ENCODE measurements at regions not wholly inside any gene's neighbourhood (a gene's known extent, or its start where the extent isn't known, plus 50 kb on each side); places are given as distances from the start of the nearest gene placed in this dataset.

DNA sequence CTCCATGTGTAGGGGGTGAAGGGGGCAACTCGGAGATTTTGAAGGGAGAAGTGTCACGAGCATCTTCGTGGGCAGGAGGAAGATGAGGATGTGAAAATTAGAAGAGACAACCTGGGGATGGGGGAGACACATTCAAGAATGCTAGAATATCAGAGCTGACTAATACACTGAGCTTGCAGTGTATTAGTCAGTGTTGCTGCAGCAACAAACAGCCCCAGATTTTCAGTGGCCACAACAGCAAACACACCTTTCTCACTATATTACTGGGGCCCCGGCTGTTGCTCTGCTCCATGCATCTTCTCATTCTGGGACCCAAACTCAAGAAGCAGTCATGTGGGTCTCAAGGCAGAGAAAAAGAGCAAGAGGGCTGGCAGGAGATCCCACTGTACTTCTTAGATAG is 74.8 kb upstream of the SIM2 start:
- H3K4me3 ChIP-seq (ENCODE audit: low read length), result no peak overlapping the region
- TF ChIP-seq ZNF274 (IDR thresholded peaks at IDR 0.05; ENCODE audit: low read depth, low read length), result no peak

DNA sequence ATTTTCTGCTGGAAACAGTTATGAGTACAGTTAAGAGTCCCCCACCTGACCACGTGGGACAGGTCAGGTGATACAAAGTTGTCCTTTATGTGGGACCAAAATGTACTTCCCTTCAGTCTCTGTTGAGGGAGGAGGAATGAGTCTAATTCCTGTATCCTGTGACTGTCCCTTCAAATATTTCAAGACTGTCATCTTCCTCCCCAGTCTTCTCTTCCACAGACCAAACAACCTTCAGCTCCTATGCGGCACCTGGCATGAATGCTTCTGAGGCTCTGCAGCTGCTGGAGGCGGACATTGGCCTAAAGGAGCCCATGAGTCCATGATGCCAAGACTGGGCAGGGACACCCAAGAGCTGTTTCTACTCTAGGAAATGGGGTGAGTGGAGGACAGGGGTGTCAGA is 72.1 kb upstream of the SIM2 start:
- TF ChIP-seq ZNF274 (IDR thresholded peaks at IDR 0.05; ENCODE audit: low read depth, low read length), result no peak

DNA sequence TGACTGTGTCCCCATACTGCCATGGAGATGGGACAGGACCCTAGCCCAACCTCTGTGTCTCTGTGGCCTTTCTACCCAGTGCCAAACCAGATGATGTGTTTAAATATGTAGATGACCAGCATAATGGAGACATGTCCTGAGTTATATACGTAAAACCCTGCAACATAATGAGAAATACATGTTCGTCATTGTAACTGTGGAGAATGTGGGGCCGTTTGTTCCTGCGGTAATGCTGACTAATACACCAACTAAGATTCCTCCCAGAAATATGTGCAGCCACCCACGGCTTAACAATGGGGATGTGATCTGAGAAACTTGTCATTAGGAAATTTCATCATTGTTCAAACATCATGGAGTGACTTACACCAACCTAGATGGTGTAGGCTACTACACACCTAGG is 71.7 kb upstream of the SIM2 start:
- TF ChIP-seq ZNF274 (IDR thresholded peaks at IDR 0.05; ENCODE audit: low read depth, low read length), result no peak
- H3K4me3 ChIP-seq (ENCODE audit: low read length), result no peak overlapping the region

More for the DNA sequence above, 72.1 kb upstream of the SIM2 start:
- H3K4me3 ChIP-seq (ENCODE audit: low read length), result no peak overlapping the region

- H3K4me3 ChIP-seq (ENCODE audit: low read length), result no peak overlapping the region
- no peak for TF ChIP-seq ZNF274 (IDR thresholded peaks at IDR 0.05; ENCODE audit: low read depth, low read length)
Measured at GRCh38 chr21:36628106-36628505, 70.8 kb upstream of the SIM2 start.

DNA sequence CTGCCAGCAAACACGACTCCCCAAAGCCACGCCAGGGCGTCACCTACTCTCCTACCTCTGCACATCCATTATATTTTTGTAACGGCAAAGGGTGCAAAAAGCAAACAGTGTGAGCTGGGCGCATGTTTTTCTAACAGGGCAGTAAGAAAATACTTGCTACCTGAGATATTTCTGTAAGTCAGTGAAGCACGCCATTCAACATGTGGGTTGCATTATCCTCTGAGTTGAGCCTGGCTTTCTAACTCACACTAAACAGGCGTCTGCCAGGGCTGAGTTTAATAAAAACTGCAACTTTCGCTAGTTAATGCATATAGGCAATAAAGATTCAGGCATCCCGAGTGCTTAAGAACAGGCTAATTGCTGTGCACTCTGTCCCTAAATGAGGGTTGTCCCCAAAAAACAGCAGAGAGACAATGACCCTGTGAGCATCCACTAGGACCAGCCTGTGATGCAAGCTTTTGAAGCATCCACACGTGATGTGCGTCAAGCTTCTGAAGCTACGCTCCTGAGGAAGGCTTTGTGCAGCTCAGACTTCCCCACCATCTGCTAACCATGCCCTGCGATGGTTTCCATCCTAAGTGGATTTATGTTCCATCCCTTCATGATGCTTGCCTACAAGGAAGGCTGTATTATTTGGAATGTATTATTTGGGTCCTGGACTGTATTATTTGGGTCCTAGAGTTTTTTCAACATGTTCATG is 70.0 kb upstream of the SIM2 start:
- TF ChIP-seq ZNF274 (IDR thresholded peaks at IDR 0.05; ENCODE audit: low read depth, low read length), result no peak
- no peak overlapping the region for H3K4me3 ChIP-seq (ENCODE audit: low read length)

DNA sequence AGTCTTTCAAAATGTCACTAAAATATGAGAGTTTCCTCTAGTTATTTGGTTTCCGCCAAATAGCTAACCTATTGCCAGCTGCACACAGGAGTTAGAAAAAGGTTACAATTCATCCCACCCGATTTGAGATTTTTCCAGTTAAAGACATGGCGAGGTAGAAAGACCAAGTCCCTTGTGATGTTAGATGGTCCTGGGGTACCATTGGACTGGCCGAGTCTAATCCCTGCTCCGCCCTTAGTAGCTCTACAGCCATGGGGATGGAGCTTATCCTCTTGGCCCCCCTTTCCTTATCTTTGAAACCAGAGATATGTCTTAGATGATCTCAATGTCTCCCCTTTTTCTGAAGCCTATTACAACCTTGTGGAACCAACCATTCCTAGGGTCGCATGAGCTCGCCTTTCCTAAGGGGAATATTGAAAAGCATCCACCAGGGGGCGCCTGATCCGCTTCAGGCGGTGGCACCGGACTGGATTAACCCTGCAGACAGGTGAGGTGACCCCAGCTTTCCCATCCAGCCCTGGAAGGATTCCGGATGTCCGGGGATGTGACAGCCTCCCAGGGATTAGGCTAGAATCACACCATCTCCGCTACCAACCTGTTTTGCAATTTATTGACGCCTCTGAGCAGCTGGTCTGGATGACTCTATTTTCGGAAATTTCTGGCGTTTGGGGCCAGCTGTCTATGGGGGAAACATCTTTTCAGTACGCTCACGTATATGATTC is 68.3 kb upstream of the SIM2 start:
- no peak overlapping the region for H3K4me3 ChIP-seq (ENCODE audit: low read length)
- TF ChIP-seq ZNF274 (IDR thresholded peaks at IDR 0.05; ENCODE audit: low read depth, low read length), result no peak

DNA sequence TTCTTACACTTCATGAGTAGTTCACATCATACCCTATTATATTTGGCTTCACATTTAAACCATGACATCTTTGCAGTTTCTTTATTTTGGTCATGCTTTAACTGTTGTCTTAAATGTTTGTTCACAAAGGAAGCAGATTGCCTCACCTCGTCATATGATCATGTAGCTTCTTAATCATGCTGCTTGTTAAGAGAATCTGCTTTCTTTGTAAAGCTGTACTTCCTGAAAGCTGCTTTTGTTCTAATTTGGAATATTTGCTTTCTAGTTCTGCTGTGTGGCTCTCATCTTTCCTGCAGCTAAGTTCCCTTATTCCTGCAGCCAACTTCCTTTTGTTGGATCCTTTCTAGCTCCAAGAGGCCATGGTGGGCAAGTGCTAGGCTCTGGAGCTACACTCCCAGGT is 62.9 kb upstream of the SIM2 start:
- TF ChIP-seq ZNF274 (IDR thresholded peaks at IDR 0.05; ENCODE audit: low read depth, low read length), result no peak
- no peak overlapping the region for H3K4me3 ChIP-seq (ENCODE audit: low read length)

DNA sequence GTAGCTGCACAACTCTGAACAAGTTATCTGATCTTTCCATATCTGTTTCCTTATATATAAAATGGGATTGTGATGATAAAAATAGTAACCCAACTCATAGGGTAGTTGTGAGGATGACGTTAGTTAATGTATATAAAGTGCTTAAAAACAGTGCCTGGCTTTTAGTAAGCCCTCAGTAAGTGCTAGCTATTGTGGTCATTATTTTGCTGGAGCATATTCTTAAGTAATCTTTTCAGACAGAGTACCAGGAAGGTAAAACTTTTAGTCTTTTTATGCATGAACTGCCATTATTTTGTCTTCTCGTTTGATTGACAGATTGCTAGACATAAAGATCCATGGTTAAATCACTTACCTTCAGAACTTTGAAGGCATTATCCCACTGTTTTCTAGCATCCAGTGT is 62.5 kb upstream of the SIM2 start:
- no peak overlapping the region for H3K4me3 ChIP-seq (ENCODE audit: low read length)
- no peak for TF ChIP-seq ZNF274 (IDR thresholded peaks at IDR 0.05; ENCODE audit: low read depth, low read length)

DNA sequence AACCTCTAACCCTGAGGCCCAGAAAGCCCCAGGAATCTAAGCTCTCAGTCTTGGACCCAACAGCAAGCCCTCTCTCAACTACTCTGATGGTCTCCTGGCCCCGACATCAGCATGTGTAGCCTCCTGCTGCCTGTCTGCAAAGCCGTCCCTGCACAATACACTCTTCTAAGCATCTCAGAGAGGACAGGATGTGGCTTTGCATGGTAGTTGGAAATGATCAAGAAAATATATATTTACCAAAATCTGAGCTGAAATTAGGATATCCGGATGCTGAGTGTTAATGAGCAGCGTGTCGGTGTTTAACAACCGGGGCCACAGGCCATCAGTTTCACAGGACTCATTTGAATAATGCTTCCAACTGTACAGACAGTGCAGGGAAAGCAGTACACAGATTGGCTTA is 59.1 kb upstream of the SIM2 start:
- H3K4me3 ChIP-seq (ENCODE audit: low read length), result no peak overlapping the region
- TF ChIP-seq ZNF274 (IDR thresholded peaks at IDR 0.05; ENCODE audit: low read depth, low read length), result no peak

DNA sequence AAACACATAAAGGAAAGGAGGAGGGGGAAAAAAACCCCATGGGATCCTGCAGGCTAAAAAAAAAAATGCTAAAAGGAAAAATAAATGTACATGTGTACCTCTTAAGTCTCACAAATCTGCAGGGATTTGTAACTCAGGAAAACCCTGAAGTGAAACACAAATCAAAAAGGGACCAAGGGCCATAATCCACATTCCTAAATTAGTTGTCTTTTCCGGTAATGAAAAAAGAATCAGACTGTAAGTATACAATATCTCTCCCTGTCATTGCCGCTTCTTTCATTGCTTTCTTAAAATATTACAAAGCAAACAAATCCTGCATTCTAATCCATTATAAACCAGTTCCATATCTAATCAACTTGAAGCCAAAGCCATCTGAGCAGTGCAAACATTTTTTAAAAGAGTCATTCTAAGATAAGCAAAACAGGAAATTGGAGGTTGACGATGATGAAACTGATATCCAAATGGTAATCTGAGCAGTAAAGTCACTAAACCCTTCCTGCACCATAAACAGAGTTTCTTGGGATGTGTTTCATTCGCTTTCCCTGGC is 58.7 kb upstream of the SIM2 start:
- no peak for TF ChIP-seq ZNF274 (IDR thresholded peaks at IDR 0.05; ENCODE audit: low read depth, low read length)
- H3K4me3 ChIP-seq (ENCODE audit: low read length), result no peak overlapping the region

DNA sequence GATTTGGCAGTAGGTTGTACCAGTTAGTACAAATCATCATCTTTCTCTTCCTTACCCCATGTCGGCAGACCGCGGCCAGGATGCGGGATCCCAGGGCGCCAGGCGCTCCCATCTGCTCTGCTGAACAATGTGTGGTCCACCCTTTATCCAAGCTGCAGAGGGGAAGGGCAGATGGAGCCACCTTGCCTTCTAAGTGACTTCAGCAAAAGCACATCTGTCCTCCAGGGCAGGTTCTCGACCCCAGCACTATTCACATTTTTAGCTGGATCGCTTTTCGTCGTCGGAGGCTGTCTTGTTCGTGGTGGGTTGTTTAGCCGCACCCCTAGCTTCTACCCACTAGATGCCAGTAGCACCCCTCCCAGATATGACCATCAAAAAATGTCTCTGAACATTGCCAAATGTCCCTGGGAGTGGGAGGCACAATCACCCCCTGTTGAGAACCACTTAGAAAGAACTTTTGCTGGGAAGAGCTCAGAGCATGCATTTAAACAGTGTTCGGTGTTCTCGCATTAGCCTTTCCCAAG is 58.1 kb upstream of the SIM2 start:
- no peak overlapping the region for H3K4me3 ChIP-seq (ENCODE audit: low read length)
- TF ChIP-seq ZNF274 (IDR thresholded peaks at IDR 0.05; ENCODE audit: low read depth, low read length), result no peak

GRCh38 chr21:36641346-36641745 is 57.6 kb upstream of the SIM2 start:
- TF ChIP-seq ZNF274 (IDR thresholded peaks at IDR 0.05; ENCODE audit: low read depth, low read length), result no peak
- no peak overlapping the region for H3K4me3 ChIP-seq (ENCODE audit: low read length)

DNA sequence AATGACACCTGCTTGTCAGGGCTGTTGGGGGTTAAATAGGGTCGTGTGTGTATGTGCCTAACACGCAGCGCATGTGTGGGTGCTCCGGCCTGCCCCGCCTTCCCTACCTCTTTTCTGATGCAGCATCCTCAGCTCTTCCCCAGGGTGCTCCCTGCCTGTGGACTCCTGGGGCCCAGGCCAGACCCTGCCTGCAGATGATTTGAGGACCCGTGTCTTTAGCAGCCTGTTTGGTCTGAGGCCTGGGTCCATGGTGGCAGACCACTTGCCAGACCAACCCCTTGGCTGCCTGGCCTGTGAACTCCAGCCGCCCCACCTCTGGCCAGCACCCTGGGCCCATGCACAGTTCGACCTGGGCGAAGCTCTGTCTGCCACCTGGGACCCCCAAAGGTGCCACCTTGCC is 57.0 kb upstream of the SIM2 start:
- TF ChIP-seq ZNF274 (IDR thresholded peaks at IDR 0.05; ENCODE audit: low read depth, low read length), result no peak
- no peak overlapping the region for H3K4me3 ChIP-seq (ENCODE audit: low read length)

DNA sequence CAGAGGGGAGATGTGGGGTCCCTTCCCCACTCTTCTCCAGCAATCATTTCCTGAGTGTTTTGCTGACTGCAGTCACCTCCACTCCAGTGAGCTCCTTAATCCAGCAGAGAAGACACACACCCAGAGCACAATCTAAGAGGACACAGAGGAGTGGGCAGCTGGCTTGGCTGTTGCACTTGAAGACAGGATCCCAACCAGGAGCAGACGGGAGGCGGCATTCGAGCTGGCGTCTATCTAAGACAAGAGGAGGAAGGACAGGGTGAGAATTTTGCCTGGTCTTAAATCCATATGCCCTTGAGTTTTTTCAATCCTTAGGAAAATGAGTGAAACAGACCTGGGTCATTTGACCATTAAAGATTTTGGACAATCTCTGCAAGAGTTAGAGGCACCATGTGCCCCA is 56.1 kb upstream of the SIM2 start:
- H3K4me3 ChIP-seq (ENCODE audit: low read length), result no peak overlapping the region
- TF ChIP-seq ZNF274 (IDR thresholded peaks at IDR 0.05; ENCODE audit: low read depth, low read length), result no peak
